Stimulated activated CD4-positive, alpha-beta T cell treated with anti-CD3 and anti-CD28 coated beads, Interleukin-4, amount 100 ng/mL, for 1 hour (primary cell): ENCODE measurements at regions not wholly inside any gene's neighbourhood (a gene's known extent, or its start where the extent isn't known, plus 50 kb on each side); places are given as distances from the start of the nearest gene placed in this dataset.

Experiments
- DNase-seq: peaks from one replicate; pipeline ENCODE4 v3.0.0-alpha.2; 2020

DNA sequence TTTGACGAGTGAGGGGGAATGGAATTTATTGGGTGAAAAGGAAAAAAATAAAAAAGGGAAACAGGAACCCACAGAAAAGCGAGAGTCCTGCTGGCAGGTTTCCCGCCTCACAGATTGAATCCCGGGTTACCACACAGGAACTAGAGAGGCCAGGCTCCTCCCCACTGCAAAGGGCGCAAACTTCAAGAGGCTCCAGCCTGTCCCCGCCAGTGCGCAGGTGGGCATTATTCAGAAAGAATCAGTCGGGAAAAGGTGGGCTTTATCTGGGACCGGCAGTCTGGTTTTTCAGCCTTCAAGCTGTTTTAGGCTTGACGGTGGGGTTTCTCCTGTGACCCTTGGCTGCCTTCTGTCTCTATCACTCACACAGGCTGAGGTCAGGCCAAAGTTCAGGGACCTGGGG lies 1496.8 kb downstream of the RPA4 start:
- DNase-seq, result no peak

DNA sequence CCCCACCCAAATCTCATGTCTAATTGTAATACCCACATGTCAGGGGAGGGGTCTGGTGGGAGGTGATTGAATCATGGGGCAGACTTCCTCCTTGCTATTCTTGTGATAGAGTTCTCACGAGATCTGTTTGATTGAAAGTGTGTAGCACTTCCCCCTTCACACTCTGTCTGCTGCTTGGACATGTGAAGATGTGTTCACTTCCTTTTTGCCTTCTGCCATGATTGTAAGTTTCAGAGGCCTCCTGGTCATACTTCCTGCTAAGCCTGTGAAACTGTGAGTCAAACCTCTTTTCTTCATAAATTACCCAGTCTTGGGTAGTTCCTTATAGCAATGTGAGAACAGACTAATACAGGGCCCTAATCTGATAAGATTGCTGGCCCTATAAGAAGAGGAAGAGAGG lies 1514.8 kb downstream of the RPA4 start:
- no peak for DNase-seq

DNA sequence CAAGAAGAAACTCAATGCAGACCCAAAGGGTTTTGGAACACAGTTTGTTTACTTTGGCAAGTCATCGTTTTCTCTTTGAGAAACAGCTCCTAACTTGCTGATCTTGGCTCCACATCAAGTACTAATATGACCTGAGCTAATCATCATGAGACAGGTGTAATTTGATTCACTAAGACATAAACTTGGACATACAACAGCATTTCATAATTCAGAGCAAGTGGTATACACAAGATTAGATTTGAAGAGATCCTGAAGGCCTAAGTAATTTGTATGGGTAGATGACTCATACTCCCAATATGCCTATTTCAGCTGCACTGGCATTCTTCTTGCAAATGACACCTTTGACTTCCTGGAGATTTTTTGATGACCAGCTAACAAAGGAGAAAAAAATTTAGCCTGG lies 1521.7 kb downstream of the RPA4 start:
- no peak for DNase-seq

DNA sequence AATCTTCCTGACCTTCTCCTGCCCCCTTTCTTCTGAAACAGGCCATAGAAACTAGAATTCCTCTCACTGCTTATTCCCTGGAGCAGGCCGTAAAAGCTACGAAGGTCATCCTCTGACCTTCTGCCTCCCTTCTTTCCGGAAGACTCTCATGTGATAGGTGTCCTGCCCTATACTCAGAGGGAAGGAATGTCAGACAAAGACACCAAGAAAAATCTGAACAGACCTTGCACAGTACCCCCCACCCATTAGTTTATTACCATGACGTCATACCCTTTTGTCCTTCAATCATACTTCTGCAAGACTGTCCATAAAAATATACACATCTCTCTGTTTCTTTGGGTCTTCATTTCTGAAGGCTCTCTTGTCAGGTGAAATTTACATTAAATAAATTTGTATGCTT lies 1523.9 kb downstream of the RPA4 start:
- no peak for DNase-seq

DNA sequence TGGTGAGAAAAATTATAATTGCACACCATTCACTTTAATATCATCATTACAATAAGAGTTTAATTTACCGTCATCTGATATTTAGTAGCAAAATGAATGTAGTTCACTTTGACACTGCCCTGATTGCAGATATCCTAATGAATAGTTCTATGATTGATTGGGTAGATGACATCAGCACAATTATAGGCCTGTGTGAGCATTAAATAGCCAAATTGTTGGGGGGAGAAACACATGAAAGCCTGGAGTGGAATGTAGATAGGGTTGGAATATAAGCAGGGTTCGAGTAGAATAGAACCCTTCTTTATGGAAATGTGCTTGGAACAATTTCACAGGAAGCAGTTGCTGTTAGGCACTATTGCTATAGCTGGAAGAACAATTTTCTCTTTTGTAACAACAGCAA lies 1526.2 kb downstream of the RPA4 start:
- DNase-seq, result no peak

DNA sequence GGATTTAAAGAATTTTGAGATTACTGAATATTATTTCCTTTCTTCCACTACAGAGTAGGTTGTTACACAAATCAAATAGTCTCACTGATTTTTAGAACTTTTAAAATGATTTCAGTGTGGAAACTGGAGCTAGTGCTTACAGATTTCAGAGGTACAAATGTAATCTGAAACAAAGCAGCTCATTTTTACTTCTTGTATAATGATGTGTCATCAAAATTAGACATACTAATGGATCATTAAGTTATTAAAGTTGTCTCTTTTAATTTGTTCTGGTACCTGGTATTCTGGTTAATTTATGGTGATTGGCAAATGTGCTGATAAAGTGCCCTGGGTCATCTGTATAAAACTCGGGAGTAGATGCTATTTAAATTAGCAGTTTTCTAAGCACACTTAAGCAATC lies 1528.3 kb downstream of the RPA4 start:
- no peak for DNase-seq

DNA sequence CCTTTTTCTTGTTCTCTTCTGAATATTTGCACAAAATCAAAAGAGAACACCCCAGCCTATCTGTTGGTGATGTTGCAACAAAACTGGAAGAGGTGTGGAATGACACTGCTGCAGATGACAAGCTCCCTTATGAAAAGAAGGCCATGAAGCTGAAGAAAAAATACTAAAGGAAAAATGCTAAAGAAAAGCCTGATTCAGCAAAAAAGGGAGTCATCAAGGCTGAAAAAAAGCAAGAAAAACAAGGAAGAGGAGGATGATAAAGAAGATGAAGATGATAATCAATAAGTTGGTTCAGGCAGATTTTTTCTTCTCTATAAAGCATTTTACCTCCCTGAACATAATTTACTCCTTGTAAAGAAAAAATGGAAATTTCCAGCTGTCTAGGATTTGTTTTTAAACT lies 1538.8 kb downstream of the RPA4 start:
- DNase-seq, result no peak

DNA sequence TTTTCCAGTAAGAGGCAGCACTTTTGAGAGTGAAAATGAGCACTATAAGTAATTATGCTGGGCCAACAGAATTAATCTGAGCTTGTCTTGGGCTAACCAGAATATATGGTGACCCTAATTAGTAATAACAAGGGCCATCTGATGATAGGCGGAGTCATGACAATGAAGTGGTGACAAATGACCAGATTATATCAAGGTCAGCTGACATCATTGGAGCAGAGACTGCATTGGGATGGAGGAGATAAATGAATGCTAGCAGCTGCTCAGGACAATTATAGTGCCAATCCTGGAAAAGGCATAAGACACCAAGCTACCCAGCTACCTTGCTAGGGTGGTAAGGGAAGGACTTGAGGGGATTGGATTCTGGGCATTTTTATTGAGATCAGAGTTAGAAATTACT lies 1548.7 kb downstream of the RPA4 start:
- no peak for DNase-seq

DNA sequence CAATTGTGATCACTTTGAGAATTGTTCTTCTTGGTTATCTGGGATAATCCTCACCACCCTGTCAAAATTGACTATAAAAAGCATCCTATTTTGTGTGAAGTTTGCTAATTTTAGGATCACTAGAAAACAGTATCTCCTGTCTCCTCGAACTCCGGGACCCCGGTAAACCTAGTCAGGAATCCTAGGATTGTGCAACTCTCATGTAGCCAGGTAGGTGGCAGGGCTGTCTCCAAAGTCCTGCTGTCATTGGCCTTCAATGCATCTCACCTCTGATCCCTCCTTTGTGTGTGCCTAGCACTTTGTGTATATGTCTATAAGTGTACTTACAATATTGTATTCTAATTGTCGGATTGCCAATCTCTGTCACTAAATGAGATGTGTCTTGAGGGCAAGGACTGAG lies 1564.8 kb downstream of the RPA4 start:
- DNase-seq, result no peak

DNA sequence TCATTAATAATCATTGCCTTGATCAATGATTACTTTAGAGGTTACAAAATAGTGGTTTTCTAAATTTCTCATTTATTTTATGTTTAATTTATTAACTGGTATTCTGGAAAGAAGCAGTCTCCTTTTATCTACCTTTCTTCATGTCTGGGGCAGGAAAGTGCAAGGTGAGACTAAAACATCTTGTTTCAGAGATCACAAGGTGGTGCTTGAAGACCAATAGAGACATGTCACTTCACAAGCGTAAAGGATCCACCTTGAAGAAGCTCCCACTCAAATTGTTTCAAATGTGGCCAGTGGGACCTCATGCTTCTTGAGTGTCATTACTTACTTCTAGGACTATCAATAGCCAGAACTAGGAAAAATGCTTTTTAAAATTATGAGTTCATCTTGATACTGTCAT lies 1568.7 kb downstream of the RPA4 start:
- DNase-seq, result no peak

DNA sequence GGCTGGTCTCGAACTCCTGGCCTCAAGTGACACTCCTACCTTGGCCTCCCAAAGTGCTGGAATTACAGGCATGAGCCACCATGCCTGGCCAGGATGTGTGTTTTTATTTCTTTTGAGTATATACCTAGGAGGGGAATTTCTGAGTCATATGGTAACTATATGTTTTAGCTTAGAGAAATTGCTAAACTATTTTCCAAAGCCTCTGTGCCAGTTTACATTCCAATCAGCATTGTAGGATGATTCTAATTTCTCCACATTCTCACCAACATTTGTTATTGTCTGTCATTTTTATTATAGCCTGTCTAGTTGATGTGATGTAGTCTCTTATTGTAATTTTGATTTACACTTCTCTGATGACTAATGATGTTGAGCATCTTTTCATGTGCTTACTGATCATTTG lies 1576.0 kb downstream of the RPA4 start:
- no peak for DNase-seq

DNA sequence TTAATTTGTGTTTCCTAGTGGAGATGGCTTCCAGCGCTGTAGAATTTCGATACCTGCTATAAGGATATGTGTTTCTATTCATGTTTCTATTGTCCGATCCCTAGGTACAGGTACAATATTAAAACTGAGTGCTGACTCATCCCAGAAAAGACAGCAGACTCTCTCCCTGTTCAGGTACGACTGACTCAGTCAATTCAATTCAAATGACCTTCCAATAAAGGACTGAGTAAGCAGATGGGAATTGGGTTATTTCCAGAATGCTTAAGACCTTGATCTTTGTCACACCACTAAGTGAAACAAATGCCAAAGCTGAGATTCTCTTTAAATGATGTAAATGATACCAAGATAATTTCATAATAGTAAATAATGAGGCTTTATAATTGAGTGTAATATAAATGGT lies 1596.9 kb downstream of the RPA4 start:
- DNase-seq, result no peak

DNA sequence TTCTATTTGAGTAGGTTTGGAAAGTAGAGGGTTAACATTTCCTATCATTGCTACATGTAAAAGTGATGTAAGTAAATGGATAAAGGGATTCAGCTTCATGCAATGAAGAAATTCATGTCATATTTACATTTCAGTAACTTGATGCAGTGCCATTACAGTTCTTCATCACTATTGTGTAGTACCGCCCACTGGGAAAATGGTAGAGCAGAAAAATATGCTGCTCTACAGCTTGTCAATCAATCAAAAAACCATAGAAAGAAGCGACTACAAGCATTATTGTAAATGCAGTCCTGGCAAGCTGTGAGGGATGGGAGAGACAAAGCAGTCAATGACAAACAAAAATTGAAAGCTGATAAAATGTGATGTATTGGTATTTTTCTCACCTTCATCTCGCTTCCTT lies 1597.9 kb downstream of the RPA4 start:
- no peak for DNase-seq

DNA sequence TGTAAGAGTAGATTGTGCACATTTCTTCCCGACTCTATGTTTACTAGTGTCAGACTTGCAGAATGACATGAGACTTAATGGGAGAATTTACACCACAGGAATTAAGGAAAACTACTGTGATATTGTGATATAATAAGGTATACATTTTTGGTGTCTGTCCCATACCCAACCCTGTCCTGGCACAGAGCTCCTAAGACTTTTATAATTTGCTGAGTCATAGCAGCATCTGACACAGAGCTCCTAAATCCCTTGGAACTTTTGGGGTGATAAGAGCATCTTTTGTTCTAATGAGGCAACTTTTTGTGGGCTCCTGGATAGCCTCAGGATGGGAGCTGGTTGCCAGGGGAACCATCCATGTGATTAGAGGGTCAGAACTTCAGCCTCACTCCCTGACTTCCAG lies 1607.0 kb downstream of the RPA4 start:
- DNase-seq, result no peak

DNA sequence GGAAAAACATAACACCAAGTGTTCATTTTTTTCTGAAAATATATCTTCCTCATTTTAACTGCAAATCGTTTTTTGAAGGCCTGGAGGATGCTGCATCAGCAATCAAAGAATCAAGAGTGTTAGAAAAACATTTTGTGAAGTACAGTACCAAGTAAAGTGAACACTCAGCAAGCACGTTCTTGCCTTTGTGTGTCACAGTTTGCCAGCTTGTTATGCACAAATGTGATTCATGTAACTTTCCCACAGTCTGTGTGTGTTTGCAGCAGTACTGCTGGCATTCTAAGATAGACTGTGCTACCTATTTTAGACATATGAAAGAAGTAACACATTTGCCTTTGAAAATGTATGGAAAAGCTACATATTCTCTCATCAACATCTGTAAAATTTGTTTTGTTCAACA lies 1617.7 kb downstream of the RPA4 start:
- no peak for DNase-seq

DNA sequence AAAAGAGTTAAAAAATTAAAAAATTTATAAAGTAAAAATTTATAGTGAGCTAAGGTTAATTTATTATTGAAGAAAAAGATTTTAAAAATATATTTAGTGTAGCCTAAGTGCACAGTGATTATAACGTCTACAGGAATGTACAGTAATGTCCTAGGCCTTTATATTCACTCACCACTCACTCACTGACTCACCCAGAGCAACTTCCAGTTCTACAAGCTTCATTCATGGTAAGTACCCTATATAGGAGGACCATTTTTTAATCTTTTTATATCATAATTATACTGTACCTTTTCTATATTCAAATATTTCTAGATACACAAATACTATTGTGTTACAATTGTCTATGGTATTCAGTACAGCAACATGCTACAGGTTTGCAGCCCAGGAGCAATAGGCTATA lies 1623.2 kb downstream of the RPA4 start:
- no peak for DNase-seq

DNA sequence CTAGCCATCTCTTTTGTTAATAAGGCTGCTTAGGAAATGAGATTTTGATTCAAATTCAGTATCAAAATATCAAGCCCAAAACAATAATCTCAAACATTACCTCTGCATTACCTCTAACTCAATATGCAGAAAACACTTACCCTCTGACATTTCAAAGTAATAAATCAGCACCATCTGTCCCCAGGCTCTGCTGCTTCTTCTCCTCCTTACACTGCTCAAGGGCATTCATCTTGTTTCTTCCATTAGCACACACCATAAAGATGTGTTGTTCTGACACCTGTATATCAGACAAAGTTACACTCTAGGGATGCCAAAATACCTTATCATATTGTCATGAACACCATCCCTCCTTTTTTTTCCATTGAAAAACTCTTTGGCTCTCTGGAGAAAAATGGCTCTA lies 1630.3 kb downstream of the RPA4 start:
- no peak for DNase-seq

DNA sequence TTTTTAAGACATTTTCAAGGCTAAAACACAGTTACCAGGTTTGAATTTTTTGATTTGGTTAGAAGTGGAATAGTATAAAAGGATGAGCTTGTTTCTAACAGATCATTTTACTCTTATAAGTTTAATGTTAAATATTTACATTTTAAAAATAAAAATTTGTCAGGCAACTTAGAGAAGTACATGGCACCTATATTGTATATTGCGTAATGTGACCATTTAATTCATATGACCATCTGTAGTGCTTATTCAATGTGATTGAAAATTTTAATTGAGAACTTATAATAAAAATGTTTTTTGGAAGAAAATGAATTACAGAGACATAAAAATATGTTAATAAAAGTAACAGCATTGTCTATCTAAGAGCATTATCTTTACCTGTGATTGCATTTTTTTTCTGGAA lies 1632.4 kb downstream of the RPA4 start:
- DNase-seq, result no peak

DNA sequence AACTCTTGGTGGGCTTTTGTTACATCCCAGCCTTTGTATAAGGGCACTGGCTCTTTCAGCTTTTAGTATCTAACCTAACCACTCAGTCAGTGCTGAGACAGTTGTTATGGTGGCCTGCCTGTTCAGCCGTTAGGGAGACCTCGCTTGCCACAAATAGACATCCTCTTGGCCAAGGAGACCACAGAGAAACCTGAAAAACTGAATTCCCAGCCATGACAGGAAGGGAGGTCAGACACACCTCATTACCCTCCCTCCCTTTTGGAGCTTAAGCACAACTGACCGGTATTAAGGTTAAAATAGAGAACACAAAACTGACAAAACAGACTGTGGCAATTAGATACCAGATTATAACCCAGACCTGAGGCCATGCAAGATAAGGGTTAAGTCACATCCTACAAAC lies 1639.3 kb downstream of the RPA4 start:
- no peak for DNase-seq

DNA sequence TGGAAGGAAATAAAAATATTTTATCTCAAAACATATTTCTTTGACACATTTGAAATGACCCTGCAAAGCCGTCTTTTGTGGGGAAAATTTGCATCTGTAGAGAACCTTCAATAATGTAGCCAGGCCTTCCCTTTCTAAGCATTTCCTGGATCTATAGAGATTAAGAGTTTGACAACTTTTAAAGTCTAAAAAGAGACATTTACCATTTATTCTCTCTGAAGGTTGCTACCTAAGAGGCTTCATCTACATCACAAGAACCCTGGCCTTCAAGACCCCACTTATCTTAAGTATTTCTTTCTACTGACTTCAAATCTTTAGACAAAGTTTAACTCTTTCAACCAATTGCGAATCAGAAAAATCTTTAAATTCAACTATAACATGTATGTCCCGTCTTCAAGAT lies 1639.8 kb downstream of the RPA4 start:
- no peak for DNase-seq

DNA sequence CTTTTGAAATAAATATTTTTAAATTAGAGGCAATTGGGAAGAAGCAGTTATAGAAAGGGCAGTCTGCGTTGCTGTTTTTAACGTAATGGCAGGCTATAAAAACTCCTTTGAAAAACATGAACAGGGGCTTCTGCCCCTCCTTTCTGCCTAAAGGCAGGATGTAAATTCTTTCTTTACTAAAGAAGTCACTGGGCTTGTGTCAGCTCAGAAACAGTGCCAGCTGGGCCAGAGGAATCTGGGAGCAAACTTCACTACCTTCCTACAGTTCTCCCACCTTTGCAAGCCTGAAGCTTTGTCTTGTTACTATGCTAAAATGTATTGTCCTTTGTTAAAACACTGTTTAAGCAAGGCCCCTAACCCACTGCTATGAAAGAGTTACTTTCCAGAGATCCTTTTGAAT lies 1664.8 kb downstream of the RPA4 start:
- no peak for DNase-seq

DNA sequence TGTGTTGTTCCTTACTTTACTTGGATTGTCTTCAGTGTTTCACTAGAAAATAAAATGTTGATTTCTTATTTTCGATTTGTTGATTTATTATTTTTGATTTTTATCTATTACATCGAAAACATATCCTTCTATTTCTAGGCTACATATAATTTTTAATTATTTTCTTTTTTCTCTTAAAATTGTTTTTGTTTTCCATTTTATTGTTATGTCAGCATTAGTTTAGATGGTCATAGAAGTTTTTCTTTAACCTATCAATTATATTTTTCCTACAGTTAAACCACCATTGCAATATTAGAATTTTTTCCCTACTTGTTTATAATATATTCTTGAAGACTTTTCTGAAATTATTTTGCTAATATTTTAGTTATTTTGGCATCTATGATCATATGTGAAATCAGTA lies 1685.1 kb downstream of the RPA4 start:
- no peak for DNase-seq

DNA sequence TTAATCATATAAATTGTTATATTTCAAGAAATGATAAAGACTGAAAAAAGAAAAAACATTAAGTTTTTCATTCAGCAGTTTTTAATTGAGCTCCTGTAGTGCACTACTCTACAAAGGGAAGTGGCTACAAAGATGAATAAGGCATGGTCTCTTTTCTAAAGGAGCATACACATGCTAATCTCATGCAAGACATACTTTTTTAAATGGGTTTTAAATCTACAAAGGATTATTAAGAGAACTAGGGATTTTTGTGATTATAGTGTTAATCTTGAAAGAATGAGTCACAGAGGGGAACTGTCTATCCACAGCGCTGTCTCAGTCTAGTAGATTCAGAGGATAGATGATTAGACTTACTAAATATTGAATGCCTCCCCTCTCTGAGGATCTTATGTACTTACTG lies 1722.2 kb downstream of the RPA4 start:
- DNase-seq, result no peak

DNA sequence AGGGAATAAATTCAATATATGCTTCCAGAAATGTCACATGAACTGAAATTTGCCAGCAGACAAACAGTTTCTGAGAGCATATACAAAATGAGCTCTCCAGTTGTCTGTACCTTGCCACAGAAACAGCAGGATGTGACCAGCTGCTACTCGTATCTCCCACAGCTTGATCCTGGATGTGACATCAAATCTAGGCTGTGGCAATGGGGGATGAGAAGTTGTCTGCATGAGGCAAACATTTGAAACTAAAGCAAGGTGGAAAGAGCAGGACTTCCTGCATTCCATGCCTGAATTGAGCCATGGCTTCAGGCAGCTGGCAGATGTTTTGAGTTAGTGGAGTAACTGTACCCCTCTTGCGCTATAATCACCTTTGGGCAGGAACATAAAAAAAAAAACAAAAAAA lies 1724.0 kb downstream of the RPA4 start:
- DNase-seq, result no peak

DNA sequence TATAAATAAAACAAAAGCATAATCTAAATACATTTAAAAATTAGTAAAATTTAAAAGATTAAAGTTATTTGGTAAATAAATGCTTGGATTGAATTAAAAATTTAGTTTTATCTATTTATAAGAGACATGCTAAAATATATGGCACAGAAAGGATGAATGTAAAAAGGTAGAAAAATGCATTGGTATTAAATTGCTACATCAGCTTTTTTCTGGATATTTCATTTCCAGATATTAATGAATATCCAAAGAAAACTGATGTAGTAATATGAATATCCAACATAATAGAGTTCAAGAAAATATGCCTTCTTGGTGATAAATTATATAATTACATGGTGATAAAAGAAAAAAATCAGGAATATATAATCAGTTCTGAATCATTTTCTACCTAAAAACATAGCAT lies 1743.9 kb downstream of the RPA4 start:
- no peak for DNase-seq

DNA sequence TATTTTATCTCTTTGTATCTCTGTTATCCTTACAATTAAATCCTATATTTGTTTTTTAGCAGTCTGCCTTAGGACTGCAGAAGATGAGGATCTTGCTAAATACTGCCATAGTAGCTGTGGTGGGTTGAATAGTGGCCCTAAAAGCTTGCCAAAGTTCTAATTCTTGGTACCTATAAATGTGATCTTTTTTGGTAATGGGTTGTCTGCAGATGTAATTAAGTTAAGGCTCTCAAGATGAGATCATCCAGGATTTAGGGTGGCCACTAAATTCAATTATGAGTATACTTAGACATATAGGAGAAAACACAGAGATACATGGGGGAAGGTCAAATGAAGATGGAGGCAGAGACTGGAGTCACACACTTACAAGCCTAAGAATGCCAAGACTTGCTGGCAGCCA lies 1753.7 kb downstream of the RPA4 start:
- DNase-seq, result no peak

DNA sequence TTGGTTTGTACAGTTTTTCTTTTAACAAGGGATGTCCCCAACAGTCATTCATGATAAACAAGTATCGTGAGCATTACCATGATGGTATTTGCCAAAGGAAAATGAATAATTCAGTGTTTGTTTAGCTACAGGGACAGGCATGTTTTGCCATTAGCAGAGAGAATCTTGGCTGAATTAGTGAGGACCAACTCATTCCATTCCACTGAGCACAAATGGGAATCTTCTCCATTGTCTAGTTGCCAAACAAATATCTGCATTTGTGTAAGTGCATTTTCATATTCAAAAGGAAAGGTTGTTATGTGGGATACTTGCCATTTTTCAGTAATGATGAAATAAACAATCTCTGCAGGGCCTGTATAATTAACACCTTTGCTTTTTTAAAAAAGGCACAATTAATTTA lies 1762.6 kb downstream of the RPA4 start:
- DNase-seq, result no peak
